NCI-H2196 treated with DMSO at 0.1 percent for 48 hours (cell line): ENCODE measurements at regions not wholly inside any gene's neighbourhood (a gene's known extent, or its start where the extent isn't known, plus 50 kb on each side); places are given as distances from the start of the nearest gene placed in this dataset.

Source experiments
- DNase-seq: peaks from one replicate; lab custom pipeline; 2025; ENCODE audit not compliant: unreplicated experiment; lab: John Stamatoyannopoulos, UW

DNA sequence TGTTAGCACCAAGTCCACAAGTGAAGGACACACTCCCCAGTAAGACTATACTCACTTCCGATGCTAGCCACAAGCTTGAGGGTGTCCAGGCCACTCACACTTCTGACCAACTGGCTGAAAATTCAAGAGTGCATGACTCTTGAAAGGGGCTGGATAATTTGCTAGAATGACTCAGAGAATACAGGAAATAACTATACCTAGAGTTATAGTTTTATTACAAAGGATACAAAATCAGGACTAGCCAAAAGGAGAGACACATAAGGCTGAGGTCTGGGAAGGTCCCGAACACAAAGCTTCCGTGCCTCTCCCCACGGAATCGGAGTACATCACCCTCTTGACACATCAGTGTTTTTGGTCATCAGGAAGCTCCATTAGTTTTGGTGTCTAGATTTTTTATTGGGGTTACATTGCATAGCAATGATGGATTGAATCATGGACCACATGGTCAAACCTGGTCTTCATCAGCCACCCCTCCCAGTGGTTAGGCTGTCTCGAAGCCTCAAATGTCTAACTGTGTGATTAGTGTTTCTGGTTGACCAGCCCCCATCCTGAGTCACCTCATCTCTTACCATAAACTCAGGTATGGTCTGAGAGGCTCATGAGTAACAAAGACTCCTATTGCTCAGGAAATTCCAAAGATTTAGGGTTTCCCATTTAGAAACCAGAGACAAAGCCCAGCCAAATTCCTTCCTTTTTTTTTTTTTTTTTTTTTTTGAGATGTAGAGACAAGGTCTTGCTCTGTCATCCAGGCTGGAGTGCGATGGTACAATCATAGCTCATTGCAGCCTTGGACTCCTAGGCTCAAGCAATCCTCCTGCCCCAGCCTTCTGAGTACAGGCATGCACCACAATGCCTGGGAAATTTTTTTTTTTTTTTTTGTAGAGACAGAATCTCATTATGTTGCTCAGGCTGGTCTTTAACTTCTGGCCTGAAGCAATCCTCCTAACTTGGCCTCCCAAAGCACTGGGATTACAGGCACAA, 472.0 kb upstream of the TBX3 start:
- DNase-seq: no peak

DNA sequence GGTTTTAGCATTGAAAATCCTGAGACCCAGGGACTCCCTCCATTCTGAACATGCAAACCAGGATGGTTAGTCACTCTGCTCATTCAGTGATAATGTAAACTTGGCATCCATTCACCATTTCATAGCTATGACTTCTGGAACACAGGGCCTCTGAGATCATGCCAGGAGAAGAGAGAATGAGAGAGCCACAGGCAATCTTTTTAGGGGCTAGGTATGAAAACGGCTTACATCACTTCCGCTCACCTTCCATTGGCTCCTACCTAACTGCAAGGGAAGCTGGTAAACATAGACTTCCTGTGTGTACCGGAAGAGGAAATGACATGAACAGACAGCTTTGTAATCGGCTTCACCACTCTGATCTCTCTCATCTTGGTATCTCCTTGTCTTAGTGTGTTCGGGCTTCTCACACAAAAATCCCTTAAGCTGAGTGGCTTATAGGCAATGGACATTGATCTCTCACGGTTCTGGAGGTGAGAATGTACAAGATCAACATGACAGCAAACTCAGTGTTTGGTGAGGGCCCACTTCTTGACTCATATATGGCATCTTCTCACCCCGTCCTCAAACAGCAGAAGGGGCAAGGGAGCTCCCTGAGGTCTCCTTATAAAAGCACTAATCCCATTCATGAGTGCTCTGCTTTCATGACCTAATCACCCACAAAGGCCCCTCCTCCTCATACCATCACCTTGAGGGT, 465.9 kb upstream of the TBX3 start:
- DNase-seq: no peak

DNA sequence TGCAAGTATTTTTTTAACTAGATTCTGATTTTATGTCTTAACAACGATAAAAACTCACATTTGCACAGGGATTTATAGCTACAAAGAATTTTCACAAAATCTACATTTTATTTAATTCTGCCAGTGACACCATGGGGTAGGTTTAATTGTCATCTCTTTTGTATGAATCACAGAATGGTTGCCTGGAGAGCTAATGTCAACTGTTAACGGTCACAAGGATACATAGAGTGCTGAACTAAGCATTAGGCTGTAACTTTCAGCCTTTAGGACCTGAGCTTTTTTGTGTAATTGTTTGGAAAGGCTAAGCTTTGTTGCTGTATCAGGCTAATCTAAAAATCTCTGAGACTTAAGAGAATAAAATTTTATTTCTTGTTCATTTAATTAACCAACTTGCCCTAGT, 465.3 kb upstream of the TBX3 start:
- DNase-seq: no peak

DNA sequence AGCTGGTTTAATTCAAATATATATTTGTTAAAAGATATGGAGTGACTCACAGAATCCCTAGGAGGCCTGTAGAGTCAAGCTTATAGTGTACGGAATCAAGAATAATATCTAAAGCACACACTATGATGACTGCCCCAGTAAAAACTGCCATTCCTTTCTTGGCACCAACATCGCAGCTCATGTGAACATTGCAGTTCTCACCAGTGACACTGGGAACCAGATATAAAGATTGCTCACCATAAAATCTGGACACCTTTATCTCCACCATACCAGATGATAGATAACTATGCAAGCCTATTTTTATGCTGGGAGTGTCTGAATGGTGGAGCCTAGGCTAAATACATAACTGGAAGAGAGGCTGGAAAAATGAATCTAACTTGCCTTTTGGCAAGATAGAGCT, 463.9 kb upstream of the TBX3 start:
- DNase-seq: no peak

DNA sequence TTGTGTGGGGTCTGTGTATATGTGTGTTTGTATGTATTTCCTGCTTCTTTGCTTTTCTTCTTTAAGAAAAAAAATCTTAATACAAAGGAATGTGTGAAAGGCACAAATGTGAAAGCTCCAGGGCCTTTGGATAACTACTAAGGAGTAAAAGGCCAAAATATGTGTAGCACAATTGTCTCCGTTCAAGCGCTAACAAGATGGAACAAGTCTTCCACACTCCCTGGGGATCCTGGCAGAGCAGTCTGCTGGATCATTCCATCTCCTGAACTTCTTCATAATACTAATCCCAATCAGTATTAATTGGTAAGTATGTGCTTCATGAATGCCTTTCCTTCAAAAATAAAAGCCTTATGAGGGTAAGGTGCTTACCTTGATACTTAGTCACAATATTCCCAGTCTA, 462.5 kb upstream of the TBX3 start:
- no peak for DNase-seq

DNA sequence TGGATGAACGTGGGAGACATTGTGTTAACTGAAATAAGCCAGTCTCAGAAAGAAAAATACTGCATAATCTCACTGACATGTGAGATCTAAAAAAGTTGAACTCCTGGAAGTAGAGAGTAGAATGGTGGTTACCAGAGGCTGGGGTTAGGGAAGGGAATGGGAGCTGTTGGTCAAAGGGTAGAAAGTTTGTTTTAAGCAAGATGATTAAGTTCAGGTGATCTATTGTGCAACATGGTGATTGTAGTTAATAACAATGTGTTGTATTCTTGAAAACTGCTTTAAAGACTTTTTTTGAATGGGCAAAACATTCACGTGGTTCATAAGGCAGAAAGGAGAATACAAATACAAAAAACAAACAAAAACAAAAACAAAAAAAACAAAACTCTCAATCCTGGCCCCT, 460.4 kb upstream of the TBX3 start:
- no peak for DNase-seq

DNA sequence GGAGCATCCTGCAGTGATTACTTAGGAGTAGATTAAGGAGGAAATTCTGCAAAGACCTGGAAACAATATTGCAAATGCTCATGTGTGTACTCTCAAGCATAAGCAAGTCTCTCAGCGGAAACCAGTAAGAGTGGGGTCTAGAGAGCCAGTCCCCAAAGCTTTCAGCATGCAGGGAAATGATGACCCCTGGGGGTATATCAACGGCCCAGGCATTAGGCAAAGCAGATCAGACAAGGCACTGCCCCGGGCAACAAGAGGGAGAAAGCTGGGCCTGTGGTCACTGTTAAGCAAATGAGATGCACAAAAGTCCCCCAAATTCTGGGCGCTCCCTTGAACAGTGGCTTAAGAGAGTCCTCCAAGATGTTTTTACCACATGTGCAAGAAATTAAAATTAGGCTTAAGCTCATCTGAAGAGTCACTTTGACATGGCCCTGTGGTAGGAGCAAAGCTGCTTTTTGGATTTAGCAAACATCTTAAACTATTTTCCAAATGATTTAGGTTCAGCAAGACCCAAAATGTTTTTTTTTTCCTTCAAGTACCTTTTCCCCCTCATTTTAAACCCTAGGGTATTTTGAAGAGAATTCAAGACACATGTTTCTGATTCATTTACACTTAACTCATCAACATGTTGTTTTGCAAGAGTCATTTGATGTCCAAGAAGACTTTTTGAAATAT, 457.1 kb upstream of the TBX3 start:
- no peak for DNase-seq

DNA sequence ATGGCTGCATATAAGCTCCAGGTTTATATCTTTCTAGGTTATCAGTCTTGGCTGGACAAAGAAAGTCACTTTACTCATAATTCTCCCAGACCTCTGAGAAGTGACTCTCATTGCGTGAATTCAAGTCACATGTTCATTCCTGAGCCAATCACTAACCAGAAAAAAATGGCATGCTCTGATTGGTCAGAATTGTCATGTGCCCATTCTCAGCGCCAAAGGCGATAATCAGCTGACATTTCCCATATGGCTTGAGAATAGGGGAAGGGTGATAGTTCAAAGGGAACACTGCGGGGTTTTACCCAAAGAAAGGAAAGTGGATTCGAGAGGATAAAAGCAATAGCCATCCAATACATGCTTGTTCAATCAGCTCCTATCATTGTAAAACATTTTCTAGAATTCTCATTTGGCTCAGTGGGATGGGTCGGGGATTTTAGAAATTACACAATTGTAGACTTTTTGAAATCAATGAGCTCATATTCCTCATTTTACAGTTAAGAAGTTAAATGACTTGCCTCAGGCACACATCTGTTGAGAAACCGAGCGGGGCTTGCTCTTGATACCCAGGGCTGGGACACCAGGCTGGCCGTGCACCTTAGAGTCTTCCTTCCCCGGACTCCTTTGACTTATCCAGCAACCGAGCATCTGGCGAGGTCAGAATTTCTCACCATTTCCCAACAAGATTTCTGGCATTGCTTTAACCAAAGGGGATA, 454.0 kb upstream of the TBX3 start:
- no peak for DNase-seq

DNA sequence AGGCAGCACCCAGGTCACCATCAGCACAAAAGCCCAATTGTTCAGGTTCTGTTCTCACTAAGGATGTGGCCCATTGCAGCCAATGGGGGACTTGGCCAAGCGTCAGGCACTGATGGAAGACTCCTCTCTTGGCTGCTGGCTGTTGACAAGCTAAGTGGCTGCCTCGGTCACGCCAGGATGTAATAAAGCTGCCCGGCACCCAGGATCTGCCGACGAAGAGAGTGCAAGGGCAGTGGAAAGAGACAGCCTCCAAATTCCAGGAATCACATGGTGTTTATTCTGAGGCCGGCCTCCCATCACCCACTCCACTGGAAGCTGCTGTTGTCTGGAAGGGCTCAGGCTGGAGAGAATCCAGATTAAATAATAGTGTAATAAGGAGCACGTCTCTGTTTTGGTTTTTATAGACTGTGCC, 451.8 kb upstream of the TBX3 start:
- peak; percentile 95 for DNase-seq

DNA sequence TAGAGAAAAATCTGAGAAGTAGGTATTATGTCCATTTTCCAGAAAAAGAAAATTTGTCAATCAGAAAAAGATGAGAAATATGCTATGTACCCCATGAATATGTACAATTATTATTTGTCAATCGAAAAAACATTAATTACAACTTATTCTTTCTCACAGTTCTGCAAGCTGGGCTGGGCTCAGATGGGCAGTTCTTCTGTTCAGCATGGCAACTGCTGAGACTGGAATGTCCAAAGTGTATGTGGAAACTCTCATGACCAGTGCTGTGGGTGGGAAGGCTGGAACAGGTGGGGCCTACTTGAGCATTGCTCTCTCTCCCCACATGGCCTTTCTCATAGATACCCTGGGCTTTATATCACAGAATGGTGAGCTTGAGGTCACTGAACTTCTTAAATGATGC, 450.3 kb upstream of the TBX3 start:
- DNase-seq: no peak

DNA sequence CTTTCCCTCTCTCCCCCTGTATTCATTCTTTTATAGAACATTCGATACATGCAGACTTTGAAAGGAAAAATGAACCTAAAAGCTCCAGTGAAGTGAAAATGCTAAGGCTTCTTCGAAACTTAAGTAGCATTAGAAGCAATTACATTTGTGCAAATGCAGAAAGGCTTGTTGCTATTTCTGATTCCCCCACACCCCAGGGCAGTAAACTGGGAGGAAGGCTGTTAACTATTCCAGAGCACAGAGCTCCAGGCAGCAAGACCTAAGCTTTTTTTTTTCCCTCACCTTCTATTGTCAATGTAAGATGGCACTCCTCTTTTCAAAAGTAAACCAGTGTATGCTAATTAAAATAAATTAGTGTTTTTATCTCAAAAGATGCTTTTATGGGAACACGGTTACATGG, 448.9 kb upstream of the TBX3 start:
- no peak for DNase-seq

DNA sequence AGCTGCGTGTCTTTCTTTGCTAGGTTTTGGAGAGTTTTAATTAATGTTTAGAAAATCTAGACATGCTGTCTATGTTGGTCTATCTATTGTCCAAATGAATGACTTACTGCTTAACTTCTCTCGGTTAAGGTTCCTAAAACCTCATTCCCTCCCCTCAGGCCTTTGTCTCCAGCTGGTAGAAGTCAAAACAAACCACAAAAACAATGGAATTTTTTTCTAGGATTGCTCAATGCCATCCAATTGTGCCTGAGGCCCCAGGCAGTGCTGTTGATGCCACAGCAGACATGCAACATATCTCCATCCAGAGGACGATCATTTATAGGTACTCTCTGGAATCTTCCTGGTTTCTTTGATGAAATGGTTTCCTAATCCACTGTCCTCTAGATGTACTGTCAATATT, 448.2 kb upstream of the TBX3 start:
- no peak for DNase-seq

DNA sequence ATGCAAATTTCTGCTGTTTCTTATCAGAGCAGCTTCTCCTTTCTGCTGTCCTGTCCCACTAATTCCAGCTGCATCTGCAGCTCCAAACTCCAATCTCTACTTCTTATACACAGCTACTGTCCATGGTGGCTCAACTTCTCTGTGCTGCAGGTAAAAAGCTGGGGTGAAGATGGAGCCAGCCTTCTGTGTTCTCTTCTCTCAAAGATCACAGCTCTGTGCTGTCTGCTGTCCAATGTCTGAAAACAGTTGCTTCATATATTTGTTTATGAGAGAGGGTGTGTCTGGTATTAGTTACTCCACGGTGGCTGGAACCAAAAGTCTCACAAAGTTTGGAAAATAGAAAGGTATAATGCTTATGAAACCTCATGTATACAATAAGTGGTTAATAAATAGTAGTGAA, 445.8 kb upstream of the TBX3 start:
- DNase-seq: no peak

DNA sequence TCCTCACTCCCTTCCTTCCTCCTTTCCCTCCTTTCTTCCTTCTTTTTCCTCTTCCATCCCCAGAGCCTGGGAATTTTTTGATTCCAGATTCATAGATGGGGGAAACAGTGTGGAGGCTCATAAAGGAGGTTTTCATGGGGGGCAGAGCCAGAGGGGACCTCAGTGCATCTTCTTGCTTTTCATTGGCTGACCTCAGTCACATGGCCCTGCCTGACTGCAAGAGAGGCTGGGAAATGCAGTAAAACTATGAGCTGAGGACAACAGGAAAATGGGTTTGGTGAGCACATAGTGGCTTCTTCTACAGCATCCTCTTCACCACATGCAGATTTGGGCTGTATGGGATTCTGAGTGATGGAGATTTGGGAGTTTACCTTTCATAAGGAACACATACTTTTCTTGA, 437.1 kb upstream of the TBX3 start:
- DNase-seq: no peak

DNA sequence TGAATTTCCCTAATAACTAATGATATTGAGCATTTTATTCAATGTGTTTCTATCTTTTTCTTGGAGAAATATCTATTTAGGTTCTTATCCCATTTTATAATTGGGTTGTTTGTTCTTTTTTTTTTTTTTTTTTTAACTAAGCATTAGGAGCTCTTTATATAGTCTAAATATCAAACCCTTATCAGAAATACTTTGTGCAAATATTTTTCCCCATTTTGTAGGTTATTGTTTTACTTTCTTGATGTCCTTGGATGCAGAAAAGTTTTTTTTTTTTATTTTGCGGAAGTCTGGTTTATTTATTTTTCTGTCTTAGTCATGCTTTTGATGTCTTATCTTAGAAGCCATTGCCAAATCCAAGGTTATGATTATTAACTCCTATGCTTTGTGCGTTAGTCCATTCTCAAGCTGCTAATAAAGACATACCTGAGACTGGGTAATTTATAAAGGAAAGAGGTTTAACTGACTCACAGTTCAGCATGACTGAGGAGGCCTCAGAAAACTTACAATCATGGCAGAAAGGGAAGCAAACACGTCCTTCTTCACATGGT, 434.3 kb upstream of the TBX3 start:
- DNase-seq: no peak

DNA sequence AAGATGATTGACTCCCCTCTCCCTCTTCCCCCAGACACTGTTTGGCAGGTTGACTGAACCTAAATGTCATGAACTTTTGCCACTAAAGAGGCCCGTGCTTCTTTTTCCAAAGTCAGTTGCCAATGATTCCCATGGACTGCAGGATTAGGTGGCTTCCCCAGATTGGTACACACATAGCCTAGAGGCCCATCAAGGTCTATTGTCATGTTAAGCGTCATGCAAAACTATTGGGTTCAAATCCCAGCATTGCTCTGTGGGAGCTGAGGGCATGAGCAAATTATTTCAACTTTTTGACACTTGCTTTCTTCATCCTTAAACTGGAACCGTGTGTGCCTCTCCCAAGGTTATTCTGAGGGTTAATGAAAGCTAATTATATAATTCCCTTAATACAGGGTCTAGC, 430.2 kb upstream of the TBX3 start:
- no peak for DNase-seq

DNA sequence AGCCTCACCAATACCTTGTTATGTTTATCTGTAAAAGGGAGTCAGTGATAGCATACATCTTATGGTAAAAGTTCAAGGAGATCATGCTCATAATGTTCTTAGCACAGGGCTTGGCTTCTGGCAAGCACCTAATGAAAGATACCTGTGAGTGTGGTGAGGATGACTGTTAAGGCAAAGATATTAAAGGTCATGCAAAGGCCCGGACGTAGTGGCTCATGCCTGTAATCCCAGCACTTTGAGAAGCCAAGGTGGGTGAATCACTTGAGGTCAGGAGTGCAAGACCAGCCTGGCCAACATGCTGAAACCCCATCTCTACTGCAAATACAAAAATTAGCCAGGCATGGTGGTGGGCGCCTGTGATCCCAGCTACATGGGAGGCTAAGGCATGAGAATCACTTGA, 425.9 kb upstream of the TBX3 start:
- no peak for DNase-seq

DNA sequence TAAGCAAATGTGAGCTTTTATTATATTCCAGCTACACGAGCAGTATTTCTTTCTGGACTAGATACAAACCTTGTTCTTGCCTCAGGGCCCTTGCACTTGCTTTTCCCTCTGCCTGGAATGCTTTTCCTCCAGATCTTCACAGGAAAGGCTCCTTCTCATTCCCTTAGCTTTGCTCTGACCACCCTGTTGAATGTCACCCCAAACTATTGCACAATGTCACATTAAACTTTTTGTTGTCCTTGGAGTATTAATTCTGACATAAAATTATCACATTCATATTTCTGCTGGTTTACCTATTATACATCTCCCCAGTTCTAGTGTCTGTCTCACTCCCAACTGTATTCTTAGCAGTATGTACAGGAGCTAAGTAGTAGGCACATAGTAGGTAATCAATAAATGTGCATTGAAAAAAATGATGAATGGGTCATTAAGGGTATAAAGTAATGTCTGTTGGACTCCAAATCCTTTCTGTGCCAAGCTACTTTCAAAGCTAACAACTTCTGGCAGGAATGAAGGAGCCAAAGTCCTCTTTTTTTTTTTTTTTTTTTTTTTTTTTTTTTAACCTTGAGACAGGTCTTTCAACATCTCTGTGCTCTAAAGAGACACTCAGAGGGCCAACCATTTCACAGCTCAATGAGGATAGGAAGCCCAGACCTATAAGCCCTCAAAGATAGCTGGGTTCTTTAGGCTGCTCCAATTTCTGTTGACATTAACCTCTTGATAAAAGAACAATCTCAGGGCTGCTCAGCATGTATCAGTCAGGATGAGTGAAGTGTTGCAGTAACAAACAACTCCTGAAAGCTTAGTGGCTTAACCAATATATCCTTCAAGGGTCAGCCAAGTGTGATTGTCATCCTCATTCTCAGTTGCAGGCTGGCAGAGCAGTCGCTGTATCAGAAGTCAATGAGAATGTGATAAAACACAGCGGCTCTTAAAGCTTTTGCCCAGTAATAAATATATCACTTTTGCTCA, 424.4 kb upstream of the TBX3 start:
- no peak for DNase-seq

DNA sequence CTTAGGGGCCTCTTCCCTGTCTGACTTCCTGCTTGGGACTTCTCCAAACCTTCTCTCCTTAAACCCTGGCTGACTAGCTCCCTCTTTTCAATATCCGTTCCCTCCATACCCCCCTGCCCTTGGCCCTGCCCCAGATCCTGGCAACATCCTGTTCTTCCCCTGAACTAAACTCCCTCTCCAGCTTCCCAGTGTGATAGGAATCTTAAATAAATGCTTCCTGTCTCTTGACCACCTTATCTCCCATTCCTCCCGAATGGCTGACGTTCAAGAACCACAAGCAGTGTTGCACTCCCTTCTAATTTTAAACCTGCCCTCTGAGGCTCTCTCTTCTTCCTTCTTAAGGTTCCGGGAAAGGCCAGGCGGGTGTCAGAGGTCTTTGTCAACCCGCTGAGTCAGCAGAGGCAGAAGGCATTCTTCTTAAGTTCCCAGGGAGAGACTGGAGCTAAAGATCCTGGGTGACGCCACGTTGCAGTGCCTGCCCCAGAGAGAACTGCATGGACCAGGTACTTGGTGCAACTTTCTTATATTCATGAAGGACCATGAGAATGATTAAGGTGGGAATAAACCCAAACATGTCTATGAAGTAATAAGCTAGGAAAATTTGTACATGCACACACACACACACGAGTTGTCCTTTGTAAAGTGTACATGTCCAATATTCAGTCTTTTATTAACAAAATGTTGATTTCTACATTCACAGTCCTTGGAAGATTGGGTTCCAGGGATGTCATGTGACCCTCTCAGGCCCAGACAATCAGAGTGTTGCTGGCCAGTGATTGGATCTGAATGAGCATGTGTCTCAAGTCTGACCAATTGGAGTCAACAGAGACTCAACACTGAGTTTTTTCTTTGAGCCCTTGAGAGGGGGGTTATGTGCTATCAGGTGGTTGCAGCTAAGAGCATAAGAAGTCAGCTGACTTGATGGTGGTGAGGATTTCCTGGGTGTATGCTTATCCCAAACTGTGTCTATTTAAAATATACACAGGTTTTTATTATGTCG, 420.2 kb upstream of the TBX3 start:
- no peak for DNase-seq
